ENCODE measurements at regions not wholly inside any gene's neighbourhood (a gene's known extent, or its start where the extent isn't known, plus 50 kb on each side); places are given as distances from the start of the nearest gene placed in this dataset.

- H4K20me1 ChIP-seq (ENCODE audit: insufficient read depth, low read length): no peaks in the 10 kb centered on the region
- H3F3A ChIP-seq (ENCODE audit: insufficient read depth, low read length): no peaks in the 10 kb centered on the region
- H3K4me1 ChIP-seq (ENCODE audit: low read length): no peaks in the 10 kb centered on the region
- H3K36me3 ChIP-seq (replicated peaks; ENCODE audit: insufficient read depth, low read length): no peaks in the 10 kb centered on the region
- H3K4me2 ChIP-seq (ENCODE audit: low read depth, low read length): no peak overlapping the region
- no peaks in the 10 kb centered on the region for H3K27me3 ChIP-seq (replicated peaks; ENCODE audit: insufficient read depth, low read length)
- no peak overlapping the region for H3K4me3 ChIP-seq (ENCODE audit: low read length)
- no peaks in the 10 kb centered on the region for H3K79me2 ChIP-seq (ENCODE audit: low read length)
- no peak overlapping the region for H3K27ac ChIP-seq (ENCODE audit: low read length)
- H3K9ac ChIP-seq (ENCODE audit: low read length): no peak overlapping the region
- no peaks in the 10 kb centered on the region for H3K9me2 ChIP-seq (replicated peaks; ENCODE audit: insufficient read depth, low read length)
- no peak overlapping the region for H2AFZ ChIP-seq (ENCODE audit: low read length)
- no peak for DNase-seq
- no peaks in the 10 kb centered on the region for H3K9me3 ChIP-seq (replicated peaks; ENCODE audit: insufficient read depth, low read length)
- TF ChIP-seq CTCF (IDR thresholded peaks at IDR 0.05; ENCODE audit: low read length): no peak
- TF ChIP-seq EZH2 (optimal IDR thresholded peaks at IDR 0.05; ENCODE audit: low read depth, low read length): no peak
- TF ChIP-seq EZH2phosphoT487 (IDR thresholded peaks at IDR 0.05; ENCODE audit: low read length): no peak
Observed at GRCh38 chr6:145489583-145489982, 245.7 kb downstream of the EPM2A start.

GRCh38 chr6:145490068-145490467 is 245.3 kb downstream of the EPM2A start:
- no peaks in the 10 kb centered on the region for H3K9me2 ChIP-seq (replicated peaks; ENCODE audit: insufficient read depth, low read length)
- no peaks in the 10 kb centered on the region for H3F3A ChIP-seq (ENCODE audit: insufficient read depth, low read length)
- DNase-seq: no peak
- no peaks in the 10 kb centered on the region for H3K36me3 ChIP-seq (replicated peaks; ENCODE audit: insufficient read depth, low read length)
- H4K20me1 ChIP-seq (ENCODE audit: insufficient read depth, low read length): no peaks in the 10 kb centered on the region
- H3K27me3 ChIP-seq (replicated peaks; ENCODE audit: insufficient read depth, low read length): no peaks in the 10 kb centered on the region
- no peaks in the 10 kb centered on the region for H3K79me2 ChIP-seq (ENCODE audit: low read length)
- no peaks in the 10 kb centered on the region for H3K9me3 ChIP-seq (replicated peaks; ENCODE audit: insufficient read depth, low read length)
- TF ChIP-seq EZH2 (optimal IDR thresholded peaks at IDR 0.05; ENCODE audit: low read depth, low read length) (no peak), EZH2phosphoT487 (IDR thresholded peaks at IDR 0.05; ENCODE audit: low read length) (no peak), CTCF (IDR thresholded peaks at IDR 0.05; ENCODE audit: low read length) (no peak)
- no peak overlapping the region for H3K4me3 ChIP-seq (ENCODE audit: low read length)
- H3K4me1 ChIP-seq (ENCODE audit: low read length): no peaks in the 10 kb centered on the region
- no peak overlapping the region for H3K27ac ChIP-seq (ENCODE audit: low read length)
- no peak overlapping the region for H2AFZ ChIP-seq (ENCODE audit: low read length)
- H3K9ac ChIP-seq (ENCODE audit: low read length): no peak overlapping the region
- no peak overlapping the region for H3K4me2 ChIP-seq (ENCODE audit: low read depth, low read length)

- Histone ChIP-seq H4K20me1 (ENCODE audit: insufficient read depth, low read length) (no peaks in the 10 kb centered on the region), H3K27me3 (replicated peaks; ENCODE audit: insufficient read depth, low read length) (no peaks in the 10 kb centered on the region), H3K9me2 (replicated peaks; ENCODE audit: insufficient read depth, low read length) (no peaks in the 10 kb centered on the region), H3K27ac (ENCODE audit: low read length) (no peak overlapping the region), H3K9ac (ENCODE audit: low read length) (no peak overlapping the region), H2AFZ (ENCODE audit: low read length) (no peak overlapping the region), H3K4me1 (ENCODE audit: low read length) (no peaks in the 10 kb centered on the region), H3K4me2 (ENCODE audit: low read depth, low read length) (no peak overlapping the region), H3K79me2 (ENCODE audit: low read length) (no peaks in the 10 kb centered on the region), H3K4me3 (ENCODE audit: low read length) (no peak overlapping the region), H3F3A (ENCODE audit: insufficient read depth, low read length) (no peaks in the 10 kb centered on the region), H3K36me3 (replicated peaks; ENCODE audit: insufficient read depth, low read length) (no peaks in the 10 kb centered on the region), H3K9me3 (replicated peaks; ENCODE audit: insufficient read depth, low read length) (no peaks in the 10 kb centered on the region)
- TF ChIP-seq EZH2phosphoT487 (IDR thresholded peaks at IDR 0.05; ENCODE audit: low read length) (no peak), CTCF (IDR thresholded peaks at IDR 0.05; ENCODE audit: low read length) (no peak), EZH2 (optimal IDR thresholded peaks at IDR 0.05; ENCODE audit: low read depth, low read length) (no peak)
- DNase-seq: no peak
Observed at GRCh38 chr6:145491126-145491525, 244.2 kb downstream of the EPM2A start.
